NCI-H146 treated with DMSO at 0.1 percent for 48 hours (cell line): ENCODE measurements at regions not wholly inside any gene's neighbourhood (a gene's known extent, or its start where the extent isn't known, plus 50 kb on each side); places are given as distances from the start of the nearest gene placed in this dataset.

Experiments used
- DNase-seq: peaks from one replicate; lab custom pipeline; 2025; ENCODE audit not compliant: unreplicated experiment; lab: John Stamatoyannopoulos, UW

GRCh38 chr17:6938637-6939036, 57.2 kb upstream of the ALOX12 start:
- no peak for DNase-seq

- DNase-seq: no peak
Measured at GRCh38 chr17:6940186-6940649, 55.6 kb upstream of the ALOX12 start.

DNA sequence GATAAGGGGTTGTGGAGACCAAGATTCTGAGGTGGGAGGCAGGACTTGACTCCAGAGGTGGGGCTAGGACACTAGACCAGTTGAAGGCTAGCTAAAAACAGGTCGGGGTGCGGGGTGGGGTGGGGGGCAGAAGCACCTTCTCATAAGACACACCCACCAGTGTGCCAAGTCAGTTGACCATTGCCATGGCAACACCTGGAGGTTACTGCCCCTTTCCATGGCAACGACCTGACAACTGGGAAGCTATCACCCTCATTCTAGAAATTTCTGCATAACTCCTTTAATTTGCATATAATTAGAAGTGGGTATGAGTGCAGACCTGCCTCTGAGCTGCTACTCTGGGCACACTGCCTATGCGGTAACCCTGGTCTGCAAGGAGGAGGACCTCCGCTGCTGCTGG, 53.9 kb upstream of the ALOX12 start:
- DNase-seq: no peak

DNA sequence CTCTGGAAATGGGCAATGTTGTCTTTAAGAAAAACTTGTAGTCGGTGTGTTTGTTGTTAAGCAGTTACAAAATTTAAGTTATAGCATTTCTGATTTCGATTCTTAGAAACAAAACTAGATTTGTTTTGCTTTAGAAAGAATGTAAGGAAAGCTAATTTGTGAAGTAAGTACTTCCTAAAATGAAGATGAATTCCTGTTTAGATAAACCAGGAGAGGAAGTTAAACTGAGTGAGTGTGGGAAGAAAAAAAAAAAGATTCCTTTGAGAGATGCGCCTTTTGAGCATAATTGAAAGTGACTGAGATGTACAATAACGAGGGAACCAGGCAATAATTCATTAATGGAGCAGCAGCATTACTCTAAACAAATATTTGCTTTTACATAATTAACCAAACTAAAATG, 52.4 kb upstream of the ALOX12 start:
- no peak for DNase-seq
